Left lung (tissue), 4 donors: ENCODE measurements at regions not wholly inside any gene's neighbourhood (a gene's known extent, or its start where the extent isn't known, plus 50 kb on each side); places are given as distances from the start of the nearest gene placed in this dataset.

Source experiments
- ATAC-seq: fragments of 200-7000 bp; cut with Tn5 transposase; one replicate; pipeline ENCODE4 v1.9.1; 2020; ENCODE audit warnings: moderate library complexity
- DNase-seq, 4 donors: peaks; one replicate each; pipeline ENCODE4 v3.0.0-alpha.2; 2013 to 2020
- H3K27ac ChIP-seq, 2 donors: fragments of 200-600 bp; sonication (generic) in 1 of 2; one replicate each; pipeline versions ENCODE4 v1.5.0 to v1.8.0; 2020 to 2021
- H3K27me3 ChIP-seq, 2 donors: fragments of 200-600 bp; sonication (generic) in 1 of 2; one replicate each; pipeline versions ENCODE4 v1.5.0 to v1.8.0; 2020 to 2021
- H3K36me3 ChIP-seq, 2 donors: fragments of 200-600 bp; sonication (generic) in 1 of 2; one replicate each; pipeline versions ENCODE4 v1.5.0 to v1.8.0; 2020 to 2021
- H3K4me1 ChIP-seq, 2 donors: fragments of 200-600 bp; one replicate each; pipeline ENCODE4 v1.8.0; 2021
- H3K4me3 ChIP-seq, 2 donors: fragments of 200-600 bp; sonication (generic) in 1 of 2; one replicate each; pipeline versions ENCODE4 v1.5.0 to v1.8.0; 2020 to 2021; ENCODE audit warnings: mild to moderate bottlenecking in 1 of 2
- H3K9me3 ChIP-seq, 2 donors: fragments of 200-600 bp; sonication (generic) in 1 of 2; one replicate each; pipeline versions ENCODE4 v1.5.0 to v1.8.0; 2020 to 2021
- CTCF ChIP-seq, 2 donors: fragments of 200-600 bp; sonication (generic) in 1 of 2; IDR thresholded peaks; one replicate each; pipeline versions ENCODE4 v1.5.0 to v1.8.0; 2021; ENCODE audit warnings: antibody characterized with exemption in 2 of 2
- intact Hi-C, 2 donors: fragments of 100-400 bp; cut with DNase I; formaldehyde crosslinking; loops; one replicate each; pipeline versions ENCODE4 v1.11.2 to v1.14.2; 2022
- donor health status: DM: no; HTN: yes; CAD: no.
- donor health status: DM: no; HTN: no; CAD: no.

GRCh38 chr1:187275985-187276575, 447.3 kb downstream of the PLA2G4A start:
- H3K4me3 ChIP-seq: no peak overlapping the region
- intact Hi-C loops: no loop called here
- no peaks in the 10 kb centered on the region for H3K9me3 ChIP-seq
- no peaks in the 10 kb centered on the region for H3K4me1 ChIP-seq
- no peaks in the 10 kb centered on the region for H3K27me3 ChIP-seq
- TF ChIP-seq CTCF (IDR thresholded peaks at IDR 0.05): no peak
- no peak for DNase-seq
- no peak for ATAC-seq
- H3K36me3 ChIP-seq: no peaks in the 10 kb centered on the region
- H3K27ac ChIP-seq: no peak overlapping the region

GRCh38 chr1:187276677-187277076, 447.9 kb downstream of the PLA2G4A start:
- Histone ChIP-seq H3K36me3 (no peaks in the 10 kb centered on the region), H3K4me1 (no peaks in the 10 kb centered on the region), H3K27ac (no peak overlapping the region), H3K27me3 (no peaks in the 10 kb centered on the region), H3K9me3 (no peaks in the 10 kb centered on the region), H3K4me3 (no peak overlapping the region)
- no peak for ATAC-seq
- intact Hi-C loops: no loop called here
- no peak for TF ChIP-seq CTCF (IDR thresholded peaks at IDR 0.05)
- no peak for DNase-seq

- H3K4me3 ChIP-seq: no peak overlapping the region
- H3K27me3 ChIP-seq: no peaks in the 10 kb centered on the region
- DNase-seq: no peak
- no peaks in the 10 kb centered on the region for H3K9me3 ChIP-seq
- no peaks in the 10 kb centered on the region for H3K4me1 ChIP-seq
- intact Hi-C loops: no loop called here
- H3K27ac ChIP-seq: no peak overlapping the region
- no peak for TF ChIP-seq CTCF (IDR thresholded peaks at IDR 0.05)
- ATAC-seq: no peak
- H3K36me3 ChIP-seq: no peaks in the 10 kb centered on the region
Measured at GRCh38 chr1:187280031-187280430, 451.3 kb downstream of the PLA2G4A start.

- TF ChIP-seq CTCF (IDR thresholded peaks at IDR 0.05): no peak
- Histone ChIP-seq H3K27me3 (no peaks in the 10 kb centered on the region), H3K4me1 (no peaks in the 10 kb centered on the region), H3K4me3 (no peak overlapping the region), H3K36me3 (no peaks in the 10 kb centered on the region), H3K9me3 (no peaks in the 10 kb centered on the region), H3K27ac (no peak overlapping the region)
- DNase-seq (no peak), ATAC-seq (no peak)
- intact Hi-C loops: no loop called here
Measured at GRCh38 chr1:187281085-187281484, 452.3 kb downstream of the PLA2G4A start.

GRCh38 chr1:187283984-187284383, 455.2 kb downstream of the PLA2G4A start:
- ATAC-seq (no peak), DNase-seq (no peak)
- H3K27me3 ChIP-seq: no peaks in the 10 kb centered on the region
- H3K36me3 ChIP-seq: no peaks in the 10 kb centered on the region
- no peak overlapping the region for H3K27ac ChIP-seq
- H3K4me3 ChIP-seq: no peak overlapping the region
- no peak for TF ChIP-seq CTCF (IDR thresholded peaks at IDR 0.05)
- intact Hi-C loops: no loop called here
- H3K9me3 ChIP-seq: peaks cover 0 to 7% of the 10 kb centered on the region in 2 donors
- no peaks in the 10 kb centered on the region for H3K4me1 ChIP-seq
